GM12878 (cell line): ENCODE measurements at regions not wholly inside any gene's neighbourhood (a gene's known extent, or its start where the extent isn't known, plus 50 kb on each side); places are given as distances from the start of the nearest gene placed in this dataset.
"Not testable (repeated sequence)": the region's sequence is repeated elsewhere in the genome, so short reads cannot be mapped to it uniquely, and the experiment has no call there.

ENCODE experiments used
- ATF7 ChIP-seq: fragments of 450-650 bp; IDR thresholded peaks from 2 replicates; pipeline ENCODE4 v1.6.1; 2016; ENCODE audit warnings: low read depth, mild to moderate bottlenecking
- CBFB ChIP-seq: IDR thresholded peaks from 2 replicates; pipeline ENCODE4 v1.6.1; 2016; ENCODE audit warnings: antibody characterized with exemption, low read depth
- CEBPB ChIP-seq, 2 experiments: fragments of 150-350 bp in 1 of 2; IDR thresholded peaks; 2 replicates each; pipeline ENCODE4 v1.6.1; 2012 to 2014; ENCODE audit warnings: low read depth in 2 of 2, low read length in 2 of 2, borderline replicate concordance in 1 of 2, inconsistent platforms in 1 of 2
- CREB1 ChIP-seq: IDR thresholded peaks from 2 replicates; pipeline ENCODE4 v1.6.1; 2012; ENCODE audit warnings: low read depth, mild to moderate bottlenecking, inconsistent platforms
- IRF4 ChIP-seq: IDR thresholded peaks from 2 replicates; pipeline ENCODE4 v1.6.1; 2011; ENCODE audit warnings: low read depth, low read length
- JUNB ChIP-seq: IDR thresholded peaks from 2 replicates; pipeline ENCODE4 v1.6.1; 2016; ENCODE audit warnings: antibody characterized with exemption, mild to moderate bottlenecking
- MEF2B ChIP-seq: fragments of 450-650 bp; IDR thresholded peaks from 2 replicates; pipeline ENCODE4 v1.6.1; 2018; ENCODE audit warnings: mild to moderate bottlenecking, moderate library complexity; ENCODE audit not compliant: partially characterized antibody, poor library complexity, severe bottlenecking
- POLR2A ChIP-seq: IDR thresholded peaks from 2 replicates; pipeline ENCODE4 v1.6.1; 2011; ENCODE audit warnings: low read depth, mild to moderate bottlenecking, low read length
- SRF ChIP-seq, 2 experiments: IDR thresholded peaks; 2 replicates each; pipeline ENCODE4 v1.6.1; 2011; ENCODE audit warnings: low read depth in 2 of 2, low read length in 2 of 2, mild to moderate bottlenecking in 1 of 2, moderate library complexity in 1 of 2
- YY1 ChIP-seq: IDR thresholded peaks from 2 replicates; pipeline ENCODE4 v1.6.1; 2011; ENCODE audit warnings: low read depth, mild to moderate bottlenecking, low read length
- TF ChIP-seq, protein P1 (sequence below), 3 experiments: IDR thresholded peaks in 2 of 3; conservative IDR thresholded peaks in 1 of 3; 2 replicates each; pipeline ENCODE4 v1.5.1; 2011; ENCODE audit warnings: low read depth in 3 of 3, low read length in 3 of 3, mild to moderate bottlenecking in 3 of 3, control low read depth in 2 of 3, moderate library complexity in 2 of 3, inconsistent platforms in 1 of 3, mixed read lengths in 1 of 3; ENCODE audit not compliant: control insufficient read depth in 2 of 3, insufficient read depth in 1 of 3; ENCODE audit errors: extremely low read depth in 1 of 3

DNA sequence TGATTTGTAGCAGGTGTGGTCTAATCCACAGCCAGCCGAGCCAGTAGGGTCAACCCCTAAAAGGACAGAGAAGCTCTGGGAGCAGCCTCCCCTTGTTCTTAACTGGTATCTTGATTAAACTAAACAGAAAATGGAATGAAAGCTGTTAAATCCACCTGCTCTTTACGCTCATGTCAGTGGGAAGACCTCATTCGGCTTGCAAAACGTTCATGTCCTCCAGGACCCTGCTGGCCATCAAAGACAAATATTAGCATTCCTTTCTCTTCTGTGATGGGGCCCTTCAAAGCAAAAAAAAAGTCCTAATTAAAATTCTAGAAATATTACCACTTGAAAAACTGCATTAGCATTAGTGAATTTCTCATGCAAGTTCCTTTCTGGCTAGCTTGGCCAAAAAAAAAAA is 355.0 kb downstream of the ANAPC1 start:
- TF ChIP-seq ATF7; MEF2B; YY1; SRF (IDR thresholded peaks at IDR 0.05; ENCODE audit: low read depth in 2 of 2, low read length in 2 of 2); JUNB; IRF4; CEBPB (IDR thresholded peaks at IDR 0.05; ENCODE audit: borderline replicate concordance in 1 of 2, low read depth in 2 of 2, low read length in 2 of 2); CBFB; POLR2A; CREB1: not testable (repeated sequence)
- TF ChIP-seq, protein P1, sequence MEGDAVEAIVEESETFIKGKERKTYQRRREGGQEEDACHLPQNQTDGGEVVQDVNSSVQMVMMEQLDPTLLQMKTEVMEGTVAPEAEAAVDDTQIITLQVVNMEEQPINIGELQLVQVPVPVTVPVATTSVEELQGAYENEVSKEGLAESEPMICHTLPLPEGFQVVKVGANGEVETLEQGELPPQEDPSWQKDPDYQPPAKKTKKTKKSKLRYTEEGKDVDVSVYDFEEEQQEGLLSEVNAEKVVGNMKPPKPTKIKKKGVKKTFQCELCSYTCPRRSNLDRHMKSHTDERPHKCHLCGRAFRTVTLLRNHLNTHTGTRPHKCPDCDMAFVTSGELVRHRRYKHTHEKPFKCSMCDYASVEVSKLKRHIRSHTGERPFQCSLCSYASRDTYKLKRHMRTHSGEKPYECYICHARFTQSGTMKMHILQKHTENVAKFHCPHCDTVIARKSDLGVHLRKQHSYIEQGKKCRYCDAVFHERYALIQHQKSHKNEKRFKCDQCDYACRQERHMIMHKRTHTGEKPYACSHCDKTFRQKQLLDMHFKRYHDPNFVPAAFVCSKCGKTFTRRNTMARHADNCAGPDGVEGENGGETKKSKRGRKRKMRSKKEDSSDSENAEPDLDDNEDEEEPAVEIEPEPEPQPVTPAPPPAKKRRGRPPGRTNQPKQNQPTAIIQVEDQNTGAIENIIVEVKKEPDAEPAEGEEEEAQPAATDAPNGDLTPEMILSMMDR (IDR thresholded peaks at IDR 0.05 in 2 of 3, conservative IDR thresholded peaks at IDR 0.05 in 1 of 3; ENCODE audit: control insufficient read depth in 2 of 3, extremely low read depth in 1 of 3, insufficient read depth in 1 of 3, low read depth in 3 of 3, low read length in 3 of 3) = not testable (repeated sequence)
